Activated naive CD8-positive, alpha-beta T cell treated with anti-CD3 and anti-CD28 coated beads, Interleukin-2, amount 50 U/mL, for 16 hours (primary cell): ENCODE measurements at regions not wholly inside any gene's neighbourhood (a gene's known extent, or its start where the extent isn't known, plus 50 kb on each side); places are given as distances from the start of the nearest gene placed in this dataset.
"Not testable (repeated sequence)": the region's sequence is repeated elsewhere in the genome, so short reads cannot be mapped to it uniquely, and the experiment has no call there.

Source experiments
- DNase-seq: peaks from one replicate; pipeline ENCODE4 v3.0.0-alpha.2; 2020; ENCODE audit warnings: low read depth, low spot score

- DNase-seq, result not testable (repeated sequence)
Observed at GRCh38 chr15:30841639-30842038, 62.1 kb upstream of the FAN1 start.

GRCh38 chr15:30842798-30843472, 60.8 kb upstream of the FAN1 start:
- DNase-seq, result not testable (repeated sequence)

GRCh38 chr15:30845536-30845935, 58.2 kb upstream of the FAN1 start:
- DNase-seq, result not testable (repeated sequence)
